HG03103 (cell line): ENCODE measurements at regions not wholly inside any gene's neighbourhood (a gene's known extent, or its start where the extent isn't known, plus 50 kb on each side); places are given as distances from the start of the nearest gene placed in this dataset.

Experiments used
- ATAC-seq: cut with Tn5 transposase; IDR thresholded peaks from one replicate; pipeline ENCODE4 v1.9.1; 2021; ENCODE audit warnings: low read depth; ENCODE audit not compliant: unreplicated experiment

DNA sequence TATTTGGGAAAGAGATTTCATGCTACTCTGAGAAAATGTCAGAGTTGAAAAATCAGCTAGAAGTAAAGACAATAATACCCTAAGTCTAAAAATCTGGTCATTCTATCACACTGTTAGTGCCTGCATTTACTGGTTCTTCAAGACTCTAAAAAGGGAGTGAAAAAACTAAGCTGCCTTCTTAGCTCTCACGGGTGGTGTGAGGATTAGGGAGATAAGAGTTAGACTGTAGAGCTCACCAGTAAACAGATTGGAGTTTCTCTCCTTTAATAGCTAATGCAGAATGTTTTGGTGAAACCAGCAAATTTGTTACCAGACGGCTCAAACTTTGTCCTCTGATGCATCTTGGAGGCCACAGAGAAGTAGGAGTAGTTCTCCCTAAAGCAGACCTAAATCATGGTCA lies 135.0 kb upstream of the OTX2 start:
- no peak for ATAC-seq

DNA sequence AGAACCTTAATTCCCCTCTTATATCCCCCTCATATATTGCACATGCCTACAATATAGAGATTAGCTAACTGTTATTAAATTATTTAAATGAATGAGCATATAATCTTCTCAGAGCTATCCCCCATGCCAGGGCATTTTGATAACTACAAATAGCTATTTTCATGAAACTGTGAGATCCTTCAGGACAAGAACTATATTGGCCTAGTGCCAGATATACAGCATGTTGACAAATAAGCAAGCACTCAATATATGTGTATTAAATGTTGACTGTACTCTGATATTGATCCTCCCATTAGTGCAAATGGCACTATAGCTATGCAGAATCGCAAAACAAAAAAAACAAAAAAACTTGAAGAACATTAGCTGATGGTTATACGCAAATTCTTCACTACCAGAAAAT lies 134.1 kb upstream of the OTX2 start:
- ATAC-seq, result no peak

DNA sequence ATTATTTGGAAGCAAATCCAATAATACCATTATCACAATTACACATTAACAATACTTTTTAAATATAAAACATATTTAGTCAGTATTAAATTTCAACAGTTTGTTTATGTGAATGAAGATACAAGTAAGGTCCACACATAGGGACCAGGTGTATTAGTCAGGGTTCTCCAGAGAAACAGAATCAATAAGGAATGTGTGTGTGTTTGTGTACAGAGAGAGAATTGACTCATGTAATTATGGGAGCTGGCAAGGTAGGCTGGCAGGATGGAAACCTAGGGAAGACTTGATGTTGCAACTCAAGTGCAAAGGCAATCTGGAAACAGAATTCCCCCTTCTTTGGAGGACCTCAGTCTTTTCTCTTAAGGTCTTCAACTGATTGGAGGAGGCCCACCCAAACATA lies 123.2 kb upstream of the OTX2 start:
- no peak for ATAC-seq

DNA sequence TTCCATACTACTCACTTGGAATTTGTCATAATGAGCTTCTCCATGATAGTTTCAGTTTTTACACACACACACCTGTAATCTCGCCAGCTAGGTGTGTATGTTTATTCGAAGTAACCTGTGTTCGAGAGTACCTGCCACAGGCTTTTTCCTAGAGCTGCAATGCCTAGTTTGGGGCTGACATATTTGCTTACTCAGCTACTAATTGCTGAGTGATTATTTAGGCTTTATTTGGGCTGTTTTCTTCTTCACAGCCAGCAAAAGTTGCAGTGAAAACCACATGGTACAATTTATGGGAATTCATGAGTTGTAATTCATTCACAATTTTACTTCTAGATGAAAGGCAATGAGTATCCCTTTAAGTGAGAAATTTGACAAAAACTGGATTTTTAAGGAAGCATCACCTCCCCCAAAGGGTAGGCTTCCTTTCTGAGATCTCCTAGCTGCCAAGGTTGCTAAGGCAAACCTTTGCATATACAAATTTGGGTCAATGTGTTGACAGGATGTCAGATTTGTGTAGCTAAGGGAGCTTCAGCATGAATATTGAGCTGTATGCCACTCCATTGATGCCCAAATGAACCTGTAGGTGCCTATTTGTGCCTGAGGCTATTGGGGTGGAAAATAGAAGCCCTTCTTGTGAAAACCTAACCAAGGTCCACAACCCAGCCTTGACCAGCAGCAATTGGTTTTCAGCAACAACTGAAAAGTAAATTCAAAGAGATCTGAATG lies 108.7 kb upstream of the OTX2 start:
- ATAC-seq, result no peak

DNA sequence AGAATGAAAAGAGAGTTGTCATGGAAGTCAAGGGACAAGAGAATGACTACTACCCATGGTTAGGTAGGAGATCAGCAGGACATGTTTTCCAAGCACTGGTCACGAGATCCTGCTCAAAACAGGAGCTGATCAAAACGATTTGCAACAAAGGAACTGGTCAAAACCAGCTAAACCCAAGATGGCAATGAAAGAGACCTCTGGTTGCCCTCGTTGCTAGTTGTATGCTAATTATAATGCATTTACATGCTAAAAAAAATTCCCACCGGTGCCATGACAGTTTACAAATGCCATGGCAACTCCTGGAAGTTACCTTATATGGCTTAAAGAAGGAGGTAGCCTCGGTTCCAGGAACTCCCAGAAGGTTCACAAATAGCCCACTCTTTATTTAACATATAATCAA lies 95.0 kb upstream of the OTX2 start:
- no peak for ATAC-seq

DNA sequence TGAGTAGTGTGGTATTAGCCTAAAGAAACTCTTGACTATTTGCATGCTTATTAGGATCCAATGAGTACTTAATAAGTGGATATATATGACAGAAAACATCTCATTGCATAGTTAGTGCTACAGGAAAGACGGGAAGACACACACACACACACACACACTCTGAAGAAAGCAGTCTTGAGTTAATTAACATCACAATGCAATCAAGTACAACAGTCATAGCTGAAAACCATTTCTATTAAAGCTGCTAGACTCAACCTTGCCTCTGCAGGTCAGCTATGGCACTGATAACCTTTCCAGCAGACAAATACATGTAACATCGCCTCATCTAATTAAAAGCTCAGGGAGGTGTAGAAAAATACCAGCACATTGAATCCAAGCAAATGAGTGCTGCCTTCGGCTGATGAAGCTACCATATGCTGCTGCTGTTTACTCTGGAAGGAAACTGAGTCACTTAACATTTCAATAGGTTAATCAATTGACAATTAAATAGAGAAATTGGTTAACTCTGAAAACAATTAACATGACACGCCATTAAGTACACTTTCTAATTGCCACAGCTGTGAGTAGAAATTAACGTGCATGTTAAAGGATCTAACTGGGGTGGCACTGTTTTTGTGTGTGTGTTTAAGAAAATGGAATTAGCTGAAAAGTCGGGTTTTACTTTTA lies 93.2 kb upstream of the OTX2 start:
- ATAC-seq, result no peak

DNA sequence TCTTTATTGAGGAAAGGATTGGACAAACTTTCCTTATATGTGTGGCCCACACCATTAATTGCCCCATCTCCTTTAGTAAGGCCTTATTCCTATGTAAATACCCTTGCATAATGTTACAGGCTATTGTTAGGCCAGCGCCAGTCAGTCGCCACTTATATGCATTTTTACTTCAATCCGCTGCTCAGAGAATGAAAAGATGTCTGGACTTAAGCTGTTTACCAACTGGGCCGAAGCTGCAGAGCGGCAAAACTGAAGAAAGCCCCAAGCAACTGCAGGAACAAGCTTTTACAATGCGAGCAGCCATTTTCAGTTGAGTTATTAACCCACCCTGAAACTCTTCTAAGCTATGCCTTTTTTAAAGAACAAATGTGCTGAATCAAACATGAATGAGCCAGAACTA lies 92.1 kb upstream of the OTX2 start:
- no peak for ATAC-seq

DNA sequence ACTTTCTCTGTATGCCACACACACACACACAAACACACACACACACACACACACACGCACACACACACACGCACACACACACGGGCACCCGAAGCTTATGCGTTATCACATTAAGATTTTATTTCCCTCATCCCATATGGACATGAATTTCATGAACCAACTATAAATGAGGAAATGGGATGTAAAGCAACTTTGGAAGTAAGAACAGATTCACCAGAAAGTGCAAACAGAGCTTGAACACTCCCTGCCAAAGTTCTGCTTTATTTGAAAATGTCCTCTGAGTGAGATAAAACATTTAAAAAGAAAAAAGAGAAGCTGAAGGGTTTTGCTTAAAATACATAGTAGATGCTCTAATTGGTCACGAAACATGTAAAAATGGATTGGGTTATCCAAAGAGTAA lies 90.4 kb upstream of the OTX2 start:
- ATAC-seq, result no peak

DNA sequence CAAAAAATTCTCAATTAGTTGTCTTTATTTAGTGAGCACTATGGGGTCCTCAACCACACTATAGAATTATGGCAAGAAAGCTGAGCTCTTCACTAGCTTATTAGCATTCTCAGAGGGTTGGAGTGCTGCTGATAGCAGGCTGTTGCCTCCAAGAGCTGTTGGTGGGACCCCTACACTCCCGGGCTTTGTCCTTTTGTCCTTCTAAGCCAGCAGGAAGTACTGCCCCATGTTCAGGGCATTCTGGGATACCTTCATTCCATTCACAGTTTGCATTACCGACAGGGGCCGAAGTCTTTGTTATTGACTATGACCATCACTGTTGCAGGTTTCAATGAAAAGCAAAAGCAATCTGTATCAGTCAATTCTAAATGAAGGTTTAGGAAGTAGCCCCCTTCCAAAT lies 89.5 kb upstream of the OTX2 start:
- no peak for ATAC-seq

DNA sequence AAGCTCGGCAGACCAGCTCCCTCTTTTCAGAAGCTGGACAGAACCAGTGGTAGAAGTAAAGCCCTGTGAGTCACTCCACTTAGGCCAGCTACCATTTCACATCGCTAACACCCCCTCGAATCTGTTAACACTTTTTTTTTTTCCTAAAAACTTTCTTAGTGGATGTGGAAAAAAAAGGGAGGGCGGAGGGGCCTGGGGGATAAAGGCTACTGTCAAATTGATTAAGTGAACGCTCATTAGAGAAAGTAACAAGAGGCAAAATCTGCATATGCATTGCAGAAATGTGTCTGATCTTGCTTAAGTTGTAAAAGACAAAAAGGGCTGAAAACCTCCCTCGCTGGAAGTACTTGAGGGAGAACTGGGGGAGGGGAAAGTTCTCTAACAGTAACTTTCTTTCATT lies 86.6 kb upstream of the OTX2 start:
- ATAC-seq, result no peak

DNA sequence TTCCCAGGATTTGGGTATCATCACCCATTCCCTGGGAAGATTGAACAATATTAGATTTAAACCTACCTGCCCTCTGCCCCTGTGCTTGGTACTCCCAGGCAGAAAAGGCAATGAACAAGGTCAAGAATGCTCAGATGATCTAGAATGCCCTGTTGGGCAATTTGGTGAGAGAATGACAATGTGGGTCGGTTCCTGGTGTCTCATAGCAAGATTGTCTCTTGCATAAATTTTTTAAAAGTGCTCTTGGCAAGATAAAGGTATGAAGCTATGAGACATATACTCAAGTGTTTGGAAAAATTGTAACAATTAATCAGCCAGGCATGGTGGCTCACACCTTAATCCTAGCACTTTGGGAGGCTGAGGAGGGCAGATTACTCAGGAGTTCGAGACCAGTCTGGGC lies 86.0 kb upstream of the OTX2 start:
- no peak for ATAC-seq

DNA sequence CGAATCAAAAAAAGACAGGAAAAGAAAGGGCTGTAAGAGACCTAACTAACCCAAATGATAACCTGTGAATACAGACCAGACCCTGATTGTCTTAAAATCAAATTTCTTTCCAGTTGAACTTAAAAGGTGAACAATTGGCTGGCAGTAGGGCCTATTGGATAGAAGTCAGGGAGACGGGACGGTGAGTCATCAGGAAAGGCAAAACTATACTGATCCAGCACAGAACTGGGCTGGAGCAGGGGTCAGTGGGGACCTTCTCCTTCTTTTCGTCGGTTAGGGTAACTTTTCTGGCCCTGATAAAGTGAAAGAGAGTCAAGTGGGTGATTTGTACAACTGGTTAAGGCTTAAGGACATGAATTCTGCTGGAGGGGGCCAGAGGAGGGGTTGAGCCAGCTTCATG lies 84.9 kb upstream of the OTX2 start:
- ATAC-seq, result no peak

DNA sequence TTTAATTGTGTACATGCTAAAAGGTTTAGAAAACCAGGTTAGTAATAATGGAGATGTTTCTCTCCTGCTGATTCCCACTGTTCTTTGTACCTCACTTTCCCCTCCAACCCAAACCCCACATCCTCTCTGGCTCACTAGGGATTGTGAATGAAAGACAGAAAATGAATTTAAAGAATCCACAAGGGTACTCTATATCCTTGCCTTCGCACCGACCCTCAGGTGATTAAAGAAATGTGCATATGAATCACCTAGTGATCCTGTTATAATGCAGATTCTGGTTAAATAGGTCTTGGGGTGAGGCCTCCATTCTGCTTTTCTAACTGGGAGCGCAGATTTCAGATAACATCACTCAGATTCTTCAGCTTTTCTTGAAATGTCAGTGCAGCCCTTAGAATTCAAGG lies 84.3 kb upstream of the OTX2 start:
- ATAC-seq, result no peak

DNA sequence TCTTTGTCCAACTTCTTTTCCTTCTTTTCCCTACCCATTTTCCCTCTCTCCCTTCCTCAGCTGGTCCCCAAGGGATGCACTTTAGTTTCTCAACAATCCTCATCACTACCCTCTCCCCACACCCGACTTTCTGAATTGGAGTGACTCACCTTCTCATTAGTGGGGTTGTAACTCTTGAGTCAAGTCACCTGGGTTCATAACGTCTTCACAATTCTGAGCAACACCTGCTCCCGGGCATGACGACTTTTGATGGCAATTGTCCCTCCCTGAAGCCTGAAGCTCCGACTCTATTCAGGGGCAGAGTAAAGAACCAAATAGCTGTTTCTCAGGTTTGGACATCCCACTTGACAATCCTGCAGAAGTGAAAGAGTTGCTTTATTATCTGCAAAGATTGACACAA lies 82.7 kb upstream of the OTX2 start:
- ATAC-seq, result no peak

DNA sequence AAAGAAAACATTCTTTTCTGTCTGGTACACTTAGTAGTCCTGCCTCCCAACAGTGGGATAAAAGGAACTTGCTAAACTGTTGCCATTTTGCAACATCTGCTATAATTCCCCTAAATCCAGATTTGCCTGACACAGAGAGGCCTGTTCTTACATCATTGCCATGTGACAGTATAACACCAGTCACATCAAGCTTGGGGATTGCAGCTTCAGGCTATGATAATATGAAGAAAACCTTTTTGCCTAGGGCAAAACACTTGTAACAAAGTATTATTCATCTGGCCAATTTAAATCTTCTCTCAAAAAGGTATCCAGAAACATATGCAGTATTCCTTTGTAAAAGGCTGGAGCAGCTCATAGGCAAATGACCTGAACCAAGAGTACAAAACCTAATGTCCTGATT lies 80.9 kb upstream of the OTX2 start:
- ATAC-seq, result no peak

DNA sequence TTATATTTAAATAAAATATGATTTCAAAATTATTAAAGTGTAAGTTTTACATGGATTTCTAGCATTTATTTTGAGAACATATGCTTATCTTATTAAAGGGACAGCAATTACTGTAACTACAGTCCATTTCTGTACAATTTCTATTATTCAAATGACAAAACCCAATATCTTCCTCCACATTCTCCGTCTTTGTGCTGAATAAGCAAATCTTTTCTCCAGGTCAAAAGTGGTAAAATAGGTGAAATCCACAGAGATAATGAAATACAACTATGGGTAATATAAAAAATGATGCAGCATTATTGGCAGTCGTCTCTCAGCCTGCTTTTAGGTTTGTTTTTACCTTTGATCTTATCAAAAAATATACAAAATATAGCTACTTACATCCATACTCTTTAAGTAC lies 79.4 kb upstream of the OTX2 start:
- no peak for ATAC-seq

DNA sequence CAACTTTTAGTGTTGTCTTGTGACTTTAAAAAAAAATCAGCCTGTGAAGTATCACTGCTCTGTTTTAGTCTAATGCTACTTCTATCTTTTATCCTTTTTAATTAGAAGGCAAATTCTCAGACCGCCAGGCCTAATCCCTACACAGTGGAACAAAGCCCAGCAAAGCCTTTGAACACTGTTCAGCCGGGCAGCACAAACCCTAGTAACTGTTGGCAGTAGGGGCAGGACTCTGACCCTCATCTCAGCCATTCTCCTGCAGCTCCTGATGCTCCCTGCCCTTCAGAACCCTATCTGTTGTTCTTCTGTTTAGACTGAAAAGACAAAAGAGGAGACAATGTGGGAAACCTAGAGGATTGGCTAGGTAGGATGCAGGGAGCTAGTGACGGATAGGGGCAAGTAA lies 78.0 kb upstream of the OTX2 start:
- ATAC-seq, result no peak

DNA sequence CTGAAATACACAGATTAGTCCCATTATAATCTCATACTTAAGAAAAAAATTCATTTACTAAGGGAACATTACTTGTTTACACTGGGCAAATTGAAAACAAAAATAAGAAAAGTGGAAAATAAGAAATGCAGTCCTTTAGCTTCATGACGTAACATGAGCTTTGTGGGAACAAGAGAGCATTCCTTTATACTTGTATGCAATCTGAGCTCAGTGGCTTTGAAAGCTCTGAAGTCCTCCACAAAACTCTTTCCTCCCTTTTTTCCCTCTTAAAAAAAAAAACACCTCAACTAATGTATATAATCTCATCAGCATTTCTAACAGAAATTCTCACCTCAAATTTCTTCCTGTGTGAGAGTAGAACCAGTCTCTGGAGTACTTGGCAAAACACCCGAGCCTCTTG lies 76.9 kb upstream of the OTX2 start:
- no peak for ATAC-seq

DNA sequence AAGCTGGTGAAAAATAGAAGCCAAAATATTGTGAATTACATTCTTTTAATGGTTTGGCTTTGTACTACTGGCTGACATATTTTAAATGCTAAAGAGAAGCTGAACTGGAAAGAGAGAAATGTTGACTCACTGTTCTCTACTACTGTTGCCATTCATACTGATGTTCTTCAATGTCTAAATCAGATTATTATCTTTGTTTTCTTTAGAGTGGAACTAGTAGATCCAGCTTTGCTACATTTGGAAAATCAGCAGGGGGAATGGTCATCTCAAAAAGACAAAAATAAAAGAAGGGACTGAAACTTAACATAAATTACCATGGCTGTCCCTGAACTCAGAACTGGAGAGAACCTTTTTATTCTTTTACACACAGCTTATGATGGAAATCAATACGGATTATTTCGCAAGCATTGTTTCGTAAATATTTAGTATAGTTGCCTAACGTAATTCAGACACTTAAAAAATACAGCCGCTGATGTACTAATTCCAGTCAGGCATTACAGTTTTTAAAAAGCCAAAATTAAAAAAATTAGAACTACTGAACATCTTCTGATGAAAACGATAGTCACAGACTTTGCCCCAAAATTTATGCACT lies 76.3 kb upstream of the OTX2 start:
- no peak for ATAC-seq

DNA sequence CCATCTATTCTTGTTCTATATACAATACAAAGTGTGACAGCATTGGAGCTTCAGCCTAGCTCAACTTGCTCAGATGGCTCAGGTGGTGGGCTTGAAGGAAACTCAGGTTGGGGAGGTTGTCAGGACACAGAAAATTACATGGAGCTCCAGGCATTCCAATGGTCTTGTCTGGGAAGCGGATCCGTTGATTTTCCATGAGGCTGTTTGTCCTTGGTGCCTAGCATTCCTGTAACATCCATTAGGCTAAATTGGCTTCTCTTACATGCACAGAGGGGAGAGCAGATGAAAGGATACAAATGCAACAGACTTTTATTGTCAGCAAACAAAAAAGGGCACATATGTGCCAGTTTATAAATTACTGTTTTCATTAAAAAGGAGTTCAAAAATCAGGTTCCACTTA lies 75.5 kb upstream of the OTX2 start:
- no peak for ATAC-seq

DNA sequence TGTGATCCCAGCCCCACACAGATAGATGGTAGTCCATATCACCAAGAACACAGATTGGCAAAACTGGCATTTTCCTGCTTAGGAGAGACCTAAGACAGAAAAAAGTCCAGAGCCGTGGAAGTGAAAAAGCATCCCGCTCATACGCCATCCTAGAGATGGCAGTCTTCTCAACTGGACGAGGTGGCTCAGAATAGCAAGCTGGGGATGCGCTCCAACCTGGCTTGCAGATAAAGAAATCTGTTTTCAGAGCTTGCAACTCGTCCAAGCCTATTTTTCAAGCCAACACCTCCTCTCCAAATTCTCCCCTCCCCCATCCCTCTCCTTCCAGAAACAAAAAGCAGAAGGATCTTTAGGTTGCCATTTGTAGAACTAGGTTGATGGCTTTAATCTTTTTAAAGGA lies 74.3 kb upstream of the OTX2 start:
- ATAC-seq, result no peak

DNA sequence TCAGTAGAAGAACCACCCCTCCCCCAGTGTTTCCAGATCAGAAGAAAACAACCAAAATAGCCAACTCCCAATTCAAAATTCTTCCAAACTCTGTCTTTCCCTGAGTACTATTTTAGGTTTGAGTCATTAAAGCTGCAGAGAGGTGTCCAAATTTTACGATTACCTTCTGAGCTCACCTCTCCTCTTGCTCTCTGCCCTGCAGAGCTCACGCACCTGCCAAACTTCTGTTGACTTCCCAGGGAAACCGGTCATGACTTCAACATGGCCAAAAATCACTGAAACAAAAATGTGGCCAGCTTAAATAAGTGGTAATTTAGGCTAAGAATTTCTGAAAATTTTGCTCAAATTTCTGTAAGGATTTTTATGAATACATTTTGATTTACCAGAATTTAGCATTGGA lies 70.9 kb upstream of the OTX2 start:
- no peak for ATAC-seq
